Subcutaneous abdominal adipose tissue (tissue), 5 donors: ENCODE measurements at regions not wholly inside any gene's neighbourhood (a gene's known extent, or its start where the extent isn't known, plus 50 kb on each side); places are given as distances from the start of the nearest gene placed in this dataset.
"Not testable (repeated sequence)": the region's sequence is repeated elsewhere in the genome, so short reads cannot be mapped to it uniquely, and the experiment has no call there.

Source experiments
- H3K27ac ChIP-seq: one replicate; pipeline ENCODE4 v1.7.0; 2013; ENCODE audit warnings: low read depth, mild to moderate bottlenecking, inconsistent platforms, low read length, moderate library complexity
- H3K27me3 ChIP-seq, 5 donors: one replicate each; pipeline ENCODE4 v1.7.0; 2013; ENCODE audit warnings: low read length in 5 of 5, inconsistent platforms in 1 of 5; ENCODE audit not compliant: control insufficient read depth in 5 of 5, insufficient read depth in 4 of 5
- H3K36me3 ChIP-seq, 5 donors: one replicate each; pipeline ENCODE4 v1.7.0; 2013; ENCODE audit warnings: low read length in 5 of 5; ENCODE audit not compliant: control insufficient read depth in 5 of 5, insufficient read depth in 5 of 5
- H3K4me1 ChIP-seq, 5 donors: one replicate each; pipeline ENCODE4 v1.7.0; 2013; ENCODE audit warnings: low read length in 5 of 5, mild to moderate bottlenecking in 3 of 5, moderate library complexity in 1 of 5; ENCODE audit not compliant: control insufficient read depth in 5 of 5, insufficient read depth in 5 of 5
- H3K4me3 ChIP-seq, 5 donors: one replicate each; pipeline ENCODE4 v1.7.0; 2013; ENCODE audit warnings: low read length in 5 of 5, low read depth in 1 of 5
- H3K9ac ChIP-seq, 5 donors: one replicate each; pipeline ENCODE4 v1.7.0; 2013; ENCODE audit warnings: low read length in 5 of 5, mild to moderate bottlenecking in 4 of 5, moderate library complexity in 3 of 5
- H3K9me3 ChIP-seq, 5 donors: one replicate each; pipeline ENCODE4 v1.7.0; 2013; ENCODE audit warnings: low read length in 5 of 5; ENCODE audit not compliant: control insufficient read depth in 5 of 5
- donor health status: healthy.
- donor health status: healthy.
- donor health status: healthy.
- donor health status: healthy.
- donor health status: healthy.

GRCh38 chr15:62653122-62653521, 389.4 kb upstream of the TPM1 start:
- Histone ChIP-seq H3K4me3 (no peak overlapping the region), H3K9me3 (no peaks in the 10 kb centered on the region), H3K9ac (no peak overlapping the region), H3K27me3 (no peaks in the 10 kb centered on the region), H3K27ac (no peak overlapping the region), H3K36me3 (peaks cover 16 to 44% (median 25%) of the 10 kb centered on the region in 5 donors), H3K4me1 (peaks cover 0 to 21% (median 14%) of the 10 kb centered on the region in 5 donors)

DNA sequence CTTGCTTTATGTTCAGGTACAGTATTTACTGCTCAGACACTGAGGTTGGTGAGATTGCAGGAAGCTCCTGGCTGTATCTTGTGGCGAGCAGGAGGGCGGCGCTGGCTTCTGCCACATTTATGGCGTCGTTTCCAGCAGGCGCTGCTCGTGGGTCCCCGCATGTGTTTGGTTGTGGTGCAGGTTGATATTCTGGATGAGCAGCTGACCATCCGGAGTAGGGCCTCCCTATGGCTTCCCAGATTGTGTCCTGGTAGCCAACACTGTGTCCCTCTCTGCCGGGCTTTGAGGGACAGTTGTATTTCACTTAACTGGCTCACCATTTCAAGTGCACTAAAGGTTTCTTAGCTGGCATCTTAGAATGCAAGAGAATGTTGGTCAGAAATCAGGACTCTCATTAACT, 386.5 kb upstream of the TPM1 start:
- no peaks in the 10 kb centered on the region for H3K27me3 ChIP-seq
- H3K36me3 ChIP-seq = peaks cover 29 to 62% (median 40%) of the 10 kb centered on the region in 5 donors
- no peaks in the 10 kb centered on the region for H3K9me3 ChIP-seq
- H3K4me1 ChIP-seq = peaks cover 0 to 12% (median 6%) of the 10 kb centered on the region in 5 donors
- H3K27ac ChIP-seq = no peak overlapping the region
- H3K4me3 ChIP-seq = no peak overlapping the region
- H3K9ac ChIP-seq = no peak overlapping the region

- not testable (repeated sequence) for H3K4me1 ChIP-seq, H3K27ac ChIP-seq, H3K4me3 ChIP-seq, H3K9ac ChIP-seq, H3K27me3 ChIP-seq, H3K9me3 ChIP-seq
- H3K36me3 ChIP-seq = peaks cover 29 to 56% (median 36%) of the 10 kb centered on the region in 5 donors
These were observed 385.0 kb upstream of the TPM1 start for GRCh38 chr15:62657501-62657900.

DNA sequence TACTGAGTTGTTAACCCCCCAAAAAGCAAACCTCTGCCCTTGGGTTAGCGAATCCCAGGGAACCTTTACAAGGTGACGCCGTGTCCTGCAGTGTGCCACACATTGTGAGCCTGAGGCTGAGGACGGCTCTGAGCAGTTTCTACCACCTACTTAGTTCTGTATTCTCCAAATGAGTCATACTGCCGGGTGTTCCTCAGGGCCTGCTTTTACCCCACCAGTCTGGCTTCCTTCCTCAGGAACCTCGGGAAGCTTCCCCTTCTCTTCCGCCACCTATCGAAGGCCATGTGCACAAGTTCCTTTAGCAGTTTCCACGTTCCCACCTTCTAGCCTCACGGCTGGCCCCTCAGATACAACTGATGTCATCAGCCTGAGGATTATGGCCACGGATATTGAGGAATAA, 384.0 kb upstream of the TPM1 start:
- Histone ChIP-seq H3K36me3 (peaks cover 22 to 47% (median 28%) of the 10 kb centered on the region in 5 donors), H3K9ac (no peak overlapping the region), H3K4me3 (peak overlapping the region in 1 of 5 donors; percentile 18), H3K27ac (peak overlapping the region; percentile 2), H3K27me3 (no peaks in the 10 kb centered on the region), H3K4me1 (peaks cover 0 to 9% (median 0%) of the 10 kb centered on the region in 5 donors), H3K9me3 (no peaks in the 10 kb centered on the region)

GRCh38 chr15:62663547-62663946, 379.0 kb upstream of the TPM1 start:
- no peak overlapping the region for H3K4me3 ChIP-seq

DNA sequence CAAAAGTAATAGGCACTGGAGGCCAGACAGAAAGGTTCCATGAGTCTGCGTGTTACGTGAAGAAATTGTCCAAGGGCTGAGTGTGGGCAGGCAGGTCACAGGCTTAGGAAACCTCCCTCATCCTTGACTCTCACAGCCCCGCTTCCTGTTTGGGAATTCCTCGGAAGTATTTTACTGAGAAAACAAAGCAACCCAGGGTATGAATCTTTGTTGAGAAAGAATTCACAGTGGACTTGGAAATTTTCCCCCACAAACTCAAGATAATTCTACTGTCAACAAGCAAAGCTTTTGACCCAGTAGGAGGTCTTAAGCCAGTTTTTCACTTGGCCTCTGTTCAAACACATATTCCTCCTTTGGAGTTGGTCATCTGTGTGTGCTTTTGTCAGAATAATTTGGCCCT, 377.1 kb upstream of the TPM1 start:
- Histone ChIP-seq H3K4me3 (no peak overlapping the region), H3K27me3 (no peaks in the 10 kb centered on the region), H3K9ac (peak overlapping the region in 1 of 5 donors; percentile 41), H3K9me3 (peaks cover 0 to under 1% (median 0%) of the 10 kb centered on the region in 5 donors), H3K4me1 (peaks cover 4 to 26% (median 13%) of the 10 kb centered on the region in 5 donors), H3K36me3 (peaks cover 0 to 14% (median 8%) of the 10 kb centered on the region in 5 donors), H3K27ac (peak overlapping the region; percentile 82)

More at GRCh38 chr15:62663547-62663946, 379.0 kb upstream of the TPM1 start:
- Histone ChIP-seq H3K27ac (no peak overlapping the region), H3K4me1 (peaks cover 4 to 19% (median 13%) of the 10 kb centered on the region in 5 donors), H3K36me3 (peaks cover 9 to 18% (median 16%) of the 10 kb centered on the region in 5 donors), H3K27me3 (no peaks in the 10 kb centered on the region), H3K9ac (no peak overlapping the region), H3K9me3 (no peaks in the 10 kb centered on the region)

- Histone ChIP-seq H3K36me3 (peaks cover 0 to 13% (median 5%) of the 10 kb centered on the region in 5 donors), H3K27me3 (no peaks in the 10 kb centered on the region), H3K27ac (peak overlapping the region; percentile 82), H3K9ac (no peak overlapping the region), H3K9me3 (peaks cover 0 to 6% (median 0%) of the 10 kb centered on the region in 5 donors), H3K4me3 (no peak overlapping the region), H3K4me1 (peaks cover 4 to 26% (median 13%) of the 10 kb centered on the region in 5 donors)
These were observed 376.5 kb upstream of the TPM1 start for GRCh38 chr15:62666046-62666445.

- H3K36me3 ChIP-seq = peaks cover 24 to 35% (median 28%) of the 10 kb centered on the region in 5 donors
- H3K4me1 ChIP-seq = peaks cover 0 to 7% (median 0%) of the 10 kb centered on the region in 5 donors
- H3K27ac ChIP-seq = peak overlapping the region; percentile 49
These were observed 370.3 kb upstream of the TPM1 start for GRCh38 chr15:62672268-62672667.

GRCh38 chr15:62676891-62677290, 365.7 kb upstream of the TPM1 start:
- Histone ChIP-seq H3K9ac (no peak overlapping the region), H3K27ac (no peak overlapping the region), H3K9me3 (peaks cover 0 to 2% (median 0%) of the 10 kb centered on the region in 5 donors), H3K27me3 (no peaks in the 10 kb centered on the region), H3K36me3 (peaks cover 25 to 41% (median 35%) of the 10 kb centered on the region in 5 donors), H3K4me1 (no peaks in the 10 kb centered on the region), H3K4me3 (no peak overlapping the region)

More at GRCh38 chr15:62672268-62672667, 370.3 kb upstream of the TPM1 start:
- Histone ChIP-seq H3K9ac (no peak overlapping the region), H3K4me3 (no peak overlapping the region), H3K9me3 (peaks cover 0 to 6% (median 0%) of the 10 kb centered on the region in 5 donors), H3K27me3 (no peaks in the 10 kb centered on the region)

- H3K4me3 ChIP-seq = no peak overlapping the region
- H3K9me3 ChIP-seq = peaks cover 0 to 2% (median 0%) of the 10 kb centered on the region in 5 donors
- peaks cover 10 to 33% (median 28%) of the 10 kb centered on the region in 5 donors for H3K36me3 ChIP-seq
- no peak overlapping the region for H3K9ac ChIP-seq
- no peaks in the 10 kb centered on the region for H3K27me3 ChIP-seq
- no peaks in the 10 kb centered on the region for H3K4me1 ChIP-seq
- H3K27ac ChIP-seq = no peak overlapping the region
These were observed 360.3 kb upstream of the TPM1 start for GRCh38 chr15:62681939-62682896.
